ENCODE measurements at regions not wholly inside any gene's neighbourhood (a gene's known extent, or its start where the extent isn't known, plus 50 kb on each side); places are given as distances from the start of the nearest gene placed in this dataset.

DNA sequence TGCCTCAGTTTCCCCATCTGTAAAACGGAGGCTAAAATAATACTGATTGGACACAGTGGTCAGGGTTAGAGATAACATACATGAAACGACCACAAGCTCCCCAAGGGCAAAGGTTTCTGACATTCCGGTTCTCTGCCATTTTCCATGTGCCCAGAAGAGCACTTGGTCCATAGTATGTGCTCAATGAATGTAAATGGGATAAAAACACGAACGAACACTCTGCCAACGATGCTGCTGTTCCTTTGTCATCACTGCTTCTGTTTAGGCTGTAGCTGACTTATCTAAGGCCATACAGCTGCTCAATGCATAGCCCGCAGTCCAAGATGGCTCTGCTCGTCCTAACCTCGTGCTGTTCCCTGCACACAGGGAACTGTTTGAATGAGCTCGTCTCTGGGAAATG lies 102.0 kb downstream of the RMI2 start:
- no peak for DNase-seq

GRCh38 chr16:11447836-11448235 lies 102.6 kb downstream of the RMI2 start:
- DNase-seq = no peak

DNA sequence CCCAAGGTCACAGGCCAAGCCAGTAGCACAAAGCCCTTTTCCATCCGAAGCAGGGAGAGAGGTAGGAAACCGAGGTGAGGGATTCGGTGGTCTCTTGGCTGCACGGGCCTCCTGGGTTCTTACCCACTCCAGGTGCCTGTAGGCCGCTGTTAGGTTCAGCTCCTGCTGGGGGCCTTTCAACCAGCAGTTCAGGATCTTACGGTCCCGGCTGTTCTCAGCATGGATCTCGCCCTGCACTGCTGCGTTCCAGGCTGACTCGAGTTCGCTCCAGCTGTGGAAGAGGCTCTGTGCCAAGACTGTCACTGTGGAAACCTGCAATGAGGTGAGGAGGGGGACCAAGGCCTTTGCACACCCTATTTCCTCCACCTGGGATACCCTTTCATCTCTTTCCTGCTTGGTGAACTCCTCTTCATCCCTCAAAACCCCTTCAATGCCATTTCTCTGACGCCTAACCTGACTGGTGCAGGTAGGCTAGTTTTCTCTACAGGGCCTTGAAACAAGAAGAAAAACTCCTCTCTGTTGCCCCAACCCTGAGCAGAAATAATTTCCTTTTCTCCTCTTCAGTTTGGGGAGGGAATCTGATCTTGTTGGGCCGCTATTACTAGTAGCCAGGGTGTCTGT lies 103.6 kb downstream of the RMI2 start:
- DNase-seq = no peak

DNA sequence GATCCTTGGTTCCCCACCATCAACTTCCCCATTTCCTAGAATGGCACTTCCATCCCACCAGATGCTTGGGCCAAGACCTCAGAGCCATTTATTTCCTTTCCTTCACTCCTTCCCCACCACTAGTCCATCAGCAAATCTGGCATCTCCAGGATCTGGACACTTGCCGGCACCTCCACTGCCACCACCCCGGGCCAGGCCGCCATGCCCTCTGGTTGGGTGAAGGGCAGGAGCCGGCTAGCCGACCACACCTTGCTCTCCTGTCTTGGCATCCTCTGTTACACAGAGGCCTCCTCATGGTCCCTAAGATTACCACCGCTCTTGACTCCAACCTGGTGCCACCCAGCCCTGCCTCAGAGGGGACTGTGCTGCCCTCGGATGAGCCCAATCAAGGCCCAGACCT lies 104.5 kb downstream of the RMI2 start:
- no peak for DNase-seq

DNA sequence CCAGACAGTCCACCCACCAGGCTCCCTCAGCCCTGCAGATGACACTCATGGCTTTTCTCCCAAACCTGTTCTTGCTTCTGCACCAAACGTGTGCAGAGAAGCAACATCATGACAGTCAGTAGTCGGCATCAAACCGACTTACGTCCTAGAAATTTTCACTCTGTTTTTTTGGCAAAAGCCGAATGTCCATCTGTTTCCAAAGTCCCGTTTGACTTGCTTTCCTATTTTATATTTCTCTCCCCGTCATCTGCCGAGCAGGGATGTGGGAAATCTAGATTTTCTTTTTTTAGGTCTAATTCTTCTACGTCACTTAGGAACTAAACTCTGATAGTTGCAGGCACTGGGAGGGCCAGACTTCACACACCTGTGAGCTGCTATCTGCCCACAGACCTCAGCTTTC lies 104.9 kb downstream of the RMI2 start:
- DNase-seq = no peak

GRCh38 chr16:11452298-11452697 lies 107.0 kb downstream of the RMI2 start:
- no peak for DNase-seq

GRCh38 chr16:11452746-11453389 lies 107.6 kb downstream of the RMI2 start:
- no peak for DNase-seq

DNA sequence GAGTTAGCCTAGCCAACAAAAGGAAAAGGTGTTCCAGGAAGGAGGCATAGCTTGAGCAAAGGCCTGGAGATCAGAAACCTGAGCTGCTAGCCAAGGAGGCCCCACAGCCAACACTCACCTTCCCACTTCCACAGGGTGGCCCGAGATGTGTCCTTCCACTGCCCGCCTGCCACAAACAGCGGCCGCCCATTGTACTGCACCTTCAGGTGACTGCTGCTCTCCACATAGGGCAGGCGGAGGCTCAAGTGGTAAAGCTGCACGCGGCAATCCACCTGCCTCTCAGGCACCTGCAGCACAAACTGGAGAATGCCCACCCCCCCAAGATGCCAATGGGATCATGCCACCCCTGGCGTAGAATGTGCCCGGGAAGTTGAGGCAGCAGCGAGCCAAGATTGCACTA lies 111.5 kb downstream of the RMI2 start:
- DNase-seq = no peak

DNA sequence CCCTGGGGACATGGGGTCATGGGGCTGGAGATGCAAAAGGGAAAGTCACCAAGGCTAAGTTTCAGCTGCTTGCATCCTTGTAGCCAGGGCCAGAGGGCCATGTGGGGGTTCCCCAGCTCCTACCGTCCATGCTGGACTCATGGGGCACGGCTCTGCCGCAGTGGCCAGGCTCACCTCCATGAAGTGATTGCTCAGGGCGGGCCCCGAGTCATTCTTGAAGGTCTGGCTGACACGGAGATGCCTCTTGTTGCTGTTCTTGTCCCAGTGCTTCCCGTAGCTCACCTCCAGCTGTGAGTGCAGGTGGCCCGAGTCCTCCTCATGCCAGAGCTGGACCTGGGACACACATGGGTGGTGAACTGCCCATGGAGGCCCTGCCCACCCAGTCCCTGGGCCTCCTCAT lies 114.5 kb downstream of the RMI2 start:
- DNase-seq = no peak

- DNase-seq = no peak
Observed at GRCh38 chr16:11460820-11461594, 115.7 kb downstream of the RMI2 start.

GRCh38 chr16:11461595-11461990 lies 116.3 kb downstream of the RMI2 start:
- DNase-seq = no peak

DNA sequence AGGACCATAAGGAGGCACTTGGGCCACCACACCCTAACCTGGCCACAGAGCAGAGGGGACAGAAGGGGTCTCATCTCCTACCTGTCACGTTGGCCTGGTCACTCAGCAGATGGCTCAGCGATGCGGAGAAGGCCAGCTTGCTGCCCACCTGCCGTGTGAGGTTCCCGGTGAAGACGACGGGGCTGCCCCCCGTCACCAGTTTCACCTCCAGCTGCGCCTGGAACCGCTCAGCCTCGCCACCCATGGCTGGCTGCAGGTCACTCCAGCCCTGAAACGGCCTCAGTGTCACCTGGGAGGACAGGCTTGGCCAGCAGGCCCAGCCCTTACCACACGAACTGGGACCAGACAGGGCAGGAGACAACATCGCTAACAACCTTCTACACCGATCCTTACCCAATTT lies 116.8 kb downstream of the RMI2 start:
- no peak for DNase-seq

DNA sequence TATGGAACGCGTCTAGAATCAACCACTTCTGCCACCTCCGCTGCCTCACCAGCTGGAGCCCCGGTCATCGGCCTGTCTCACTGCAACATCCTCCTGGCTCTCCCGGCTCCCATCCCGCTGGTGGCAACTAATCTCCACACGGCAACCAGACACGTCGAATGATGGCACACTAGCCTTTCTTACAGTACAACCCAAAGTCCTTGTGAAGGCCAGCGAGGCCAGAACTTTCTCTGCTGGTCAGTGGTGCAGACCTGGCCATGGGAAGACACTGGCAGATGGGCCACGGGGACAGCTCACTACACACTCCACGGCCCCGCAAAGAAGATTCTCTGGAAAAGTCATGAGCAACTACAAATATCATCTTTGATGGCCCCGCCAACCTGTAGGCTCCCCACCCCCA lies 117.6 kb downstream of the RMI2 start:
- no peak for DNase-seq

DNA sequence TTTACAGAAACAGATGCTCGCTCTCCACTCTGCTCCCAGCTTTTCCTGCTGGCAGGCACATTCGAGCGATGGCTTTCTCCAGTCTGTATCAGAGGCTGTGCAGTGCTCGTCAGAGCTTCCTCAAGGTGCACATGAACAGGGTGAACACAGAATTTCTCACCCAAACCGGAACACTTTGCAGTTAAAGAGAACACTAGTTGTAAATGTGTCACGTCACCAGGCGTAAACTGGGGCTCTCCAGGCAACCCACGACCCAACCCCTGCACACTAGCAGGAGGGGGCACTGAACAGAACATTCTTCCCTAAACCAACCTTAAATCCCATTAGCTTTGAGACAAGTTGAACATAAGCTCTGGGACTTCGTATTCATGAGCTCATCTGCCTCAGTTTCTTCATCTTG lies 119.0 kb downstream of the RMI2 start:
- DNase-seq = no peak

- no peak for DNase-seq
Observed at GRCh38 chr16:11465675-11466074, 120.4 kb downstream of the RMI2 start.

GRCh38 chr16:11470676-11471415 lies 115.9 kb downstream of the LITAF start:
- DNase-seq = no peak

GRCh38 chr16:11471548-11471947 lies 115.2 kb downstream of the LITAF start:
- DNase-seq = no peak

GRCh38 chr16:11472410-11472809 lies 114.3 kb downstream of the LITAF start:
- no peak for DNase-seq

GRCh38 chr16:11472851-11473250 lies 113.9 kb downstream of the LITAF start:
- no peak for DNase-seq

DNA sequence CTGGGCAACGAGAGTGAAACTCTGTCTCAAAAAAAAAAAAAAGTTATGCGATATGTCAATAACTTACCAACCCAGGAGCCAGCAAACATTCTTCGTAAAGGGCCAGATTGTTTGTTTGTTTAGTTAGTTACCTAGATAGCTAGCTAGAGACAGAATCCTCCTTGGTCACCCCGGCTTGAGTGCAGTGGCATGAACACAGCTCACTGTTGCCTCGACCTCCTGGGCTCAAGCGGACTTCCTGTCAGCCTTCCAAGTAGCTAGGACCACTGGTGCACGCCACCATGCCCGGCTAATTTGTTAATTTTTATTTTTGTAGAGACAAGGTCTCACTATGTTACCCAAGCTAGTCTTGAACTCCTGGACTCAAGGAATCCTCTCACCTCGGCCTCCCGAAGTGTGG lies 113.0 kb downstream of the LITAF start:
- DNase-seq = no peak

- no peak for DNase-seq
Observed at GRCh38 chr16:11474617-11475291, 112.0 kb downstream of the LITAF start.

DNA sequence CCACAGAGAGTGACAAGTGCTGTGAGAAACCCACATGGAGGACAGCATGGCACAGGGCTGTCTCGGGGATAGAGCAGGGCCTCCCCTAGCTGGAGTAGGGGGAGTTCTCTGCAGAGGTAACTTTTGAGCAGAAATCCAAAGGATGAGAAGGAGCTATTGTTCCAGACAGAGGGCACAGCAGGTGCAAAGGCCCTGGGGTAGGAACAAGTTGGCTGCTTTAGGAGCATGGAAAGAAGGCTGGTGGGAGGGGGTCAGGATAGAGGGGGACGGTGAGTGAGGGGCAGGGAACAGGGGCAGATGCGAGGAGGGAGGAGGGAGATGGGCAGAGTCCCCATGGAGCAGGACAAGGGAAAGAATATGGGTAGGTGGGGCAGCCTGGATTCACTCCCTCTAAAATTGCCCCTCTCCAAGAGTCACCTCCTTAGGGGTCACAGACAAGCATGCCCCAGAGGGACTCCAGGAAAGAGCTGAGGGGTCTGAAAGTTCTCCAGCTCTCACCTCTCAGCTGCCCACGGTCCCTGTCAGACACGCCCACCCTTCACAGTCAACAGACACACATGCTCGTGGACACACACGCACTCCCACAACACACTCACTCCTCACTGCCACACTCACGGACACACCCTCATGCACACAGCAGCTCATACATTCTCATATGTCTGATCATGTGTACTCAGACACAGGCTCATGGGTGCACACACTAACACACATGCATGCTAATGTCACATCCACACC lies 110.7 kb downstream of the LITAF start:
- no peak for DNase-seq
